Liver (tissue), 8 donors: ENCODE measurements at regions not wholly inside any gene's neighbourhood (a gene's known extent, or its start where the extent isn't known, plus 50 kb on each side); places are given as distances from the start of the nearest gene placed in this dataset.

ENCODE experiments used
- DNase-seq: peaks from one replicate; pipeline ENCODE4 v3.0.0-alpha.2; 2017; ENCODE audit warnings: low spot score
- H3K27ac ChIP-seq, 2 donors: one replicate each; pipeline ENCODE4 v1.7.0; 2013; ENCODE audit warnings: inconsistent platforms in 2 of 2, low read length in 2 of 2, control low read depth in 1 of 2, low read depth in 1 of 2, mild to moderate bottlenecking in 1 of 2
- H3K27me3 ChIP-seq, 4 donors: one replicate each; pipeline versions ENCODE4 v1.6.1 to v1.7.0; 2013; ENCODE audit warnings: low read length in 3 of 4, inconsistent platforms in 1 of 4, mild to moderate bottlenecking in 1 of 4, moderate library complexity in 1 of 4; ENCODE audit not compliant: control insufficient read depth in 4 of 4, insufficient read depth in 4 of 4
- H3K36me3 ChIP-seq, 4 donors: one replicate each; pipeline versions ENCODE4 v1.6.1 to v1.7.0; 2013; ENCODE audit warnings: low read length in 3 of 4, mild to moderate bottlenecking in 3 of 4, low read depth in 1 of 4, moderate library complexity in 1 of 4; ENCODE audit not compliant: control insufficient read depth in 4 of 4, insufficient read depth in 3 of 4
- H3K4me1 ChIP-seq, 4 donors: one replicate each; pipeline versions ENCODE4 v1.6.1 to v1.7.0; 2013; ENCODE audit warnings: low read length in 3 of 4, mild to moderate bottlenecking in 3 of 4, moderate library complexity in 1 of 4; ENCODE audit not compliant: control insufficient read depth in 4 of 4, insufficient read depth in 4 of 4
- H3K4me3 ChIP-seq, 3 donors: one replicate each; pipeline versions ENCODE4 v1.6.1 to v1.7.0; 2013; ENCODE audit warnings: low read length in 3 of 3, control low read depth in 1 of 3, low read depth in 1 of 3, mild to moderate bottlenecking in 1 of 3
- H3K9ac ChIP-seq, 2 donors: one replicate each; pipeline ENCODE4 v1.7.0; 2013; ENCODE audit warnings: low read length in 2 of 2, mild to moderate bottlenecking in 2 of 2, moderate library complexity in 2 of 2, control low read depth in 1 of 2, low read depth in 1 of 2
- H3K9me3 ChIP-seq, 4 donors: one replicate each; pipeline versions ENCODE4 v1.6.1 to v1.7.0; 2013; ENCODE audit warnings: low read length in 3 of 4; ENCODE audit not compliant: control insufficient read depth in 4 of 4
- EGR1 ChIP-seq, 2 donors: IDR thresholded peaks; 2 replicates each; pipeline ENCODE4 v1.6.1; 2016 to 2018; ENCODE audit warnings: antibody characterized with exemption in 2 of 2, low read depth in 2 of 2
- FOXA1 ChIP-seq: IDR thresholded peaks from 2 replicates; pipeline ENCODE4 v1.6.1; 2016; ENCODE audit warnings: antibody characterized with exemption
- FOXA2 ChIP-seq: IDR thresholded peaks from 2 replicates; pipeline ENCODE4 v1.6.1; 2016; ENCODE audit warnings: antibody characterized with exemption
- HNF4A ChIP-seq, 2 donors: conservative IDR thresholded peaks; 2 replicates each; pipeline ENCODE4 v1.6.1; 2016; ENCODE audit warnings: antibody characterized with exemption in 2 of 2, mild to moderate bottlenecking in 2 of 2
- JUND ChIP-seq, 2 donors: IDR thresholded peaks; 2 replicates each; pipeline ENCODE4 v1.6.1; 2016; ENCODE audit warnings: antibody characterized with exemption in 2 of 2
- NR2F2 ChIP-seq: IDR thresholded peaks from 2 replicates; pipeline ENCODE4 v1.6.1; 2016; ENCODE audit warnings: antibody characterized with exemption
- RAD21 ChIP-seq, 2 donors: IDR thresholded peaks; 2 replicates each; pipeline ENCODE4 v1.6.1; 2016; ENCODE audit warnings: antibody characterized with exemption in 2 of 2, mild to moderate bottlenecking in 2 of 2
- RXRA ChIP-seq, 2 donors: IDR thresholded peaks; 2 replicates each; pipeline ENCODE4 v1.6.1; 2017 to 2018; ENCODE audit warnings: antibody characterized with exemption in 2 of 2, mild to moderate bottlenecking in 1 of 2
- TAF1 ChIP-seq: conservative IDR thresholded peaks from 2 replicates; pipeline ENCODE4 v1.6.1; 2016; ENCODE audit warnings: antibody characterized with exemption, mild to moderate bottlenecking
- YY1 ChIP-seq: IDR thresholded peaks from 2 replicates; pipeline ENCODE4 v1.6.1; 2016; ENCODE audit warnings: antibody characterized with exemption, mild to moderate bottlenecking
- WGBS: extraction: QIAGEN DNeasy Blood & Tissue Kit; methylation state at CpG from one replicate; pipeline ENCODE4 v1.1.7; 2013; 5-methylcytosine and 5-hydroxymethylcytosine counted together
- TF ChIP-seq, protein P1 (sequence below): fragments of 150-350 bp; IDR thresholded peaks from 2 replicates; pipeline ENCODE4 v1.5.1; 2017; ENCODE audit warnings: improper control_type of control experiment, low read depth, low read length; ENCODE audit not compliant: missing input control
- TF ChIP-seq, protein P2 (sequence below): IDR thresholded peaks from 2 replicates; pipeline ENCODE4 v1.6.1; 2016; ENCODE audit warnings: antibody characterized with exemption
- donor health status: healthy.
- donor health status: healthy.
- donor health status: healthy.
- donor health status: healthy.
- donor health status: healthy.

- no peak overlapping the region for H3K27ac ChIP-seq
- H3K9me3 ChIP-seq: no peaks in the 10 kb centered on the region
- no peak overlapping the region for H3K9ac ChIP-seq
- WGBS: 85% methylated on average over 3 of the region's 3 CpGs
- H3K36me3 ChIP-seq: no peaks in the 10 kb centered on the region
- peaks cover 0 to 2% (median 0%) of the 10 kb centered on the region in 4 donors for H3K27me3 ChIP-seq
- no peak for DNase-seq
- TF ChIP-seq FOXA2 (no peak), RXRA (IDR thresholded peaks at IDR 0.05) (no peak), HNF4A (conservative IDR thresholded peaks at IDR 0.05) (no peak)
- no peak overlapping the region for H3K4me3 ChIP-seq
- H3K4me1 ChIP-seq: no peaks in the 10 kb centered on the region
Measured at GRCh38 chr9:87077986-87078385, 130.7 kb upstream of the GAS1 start.

DNA sequence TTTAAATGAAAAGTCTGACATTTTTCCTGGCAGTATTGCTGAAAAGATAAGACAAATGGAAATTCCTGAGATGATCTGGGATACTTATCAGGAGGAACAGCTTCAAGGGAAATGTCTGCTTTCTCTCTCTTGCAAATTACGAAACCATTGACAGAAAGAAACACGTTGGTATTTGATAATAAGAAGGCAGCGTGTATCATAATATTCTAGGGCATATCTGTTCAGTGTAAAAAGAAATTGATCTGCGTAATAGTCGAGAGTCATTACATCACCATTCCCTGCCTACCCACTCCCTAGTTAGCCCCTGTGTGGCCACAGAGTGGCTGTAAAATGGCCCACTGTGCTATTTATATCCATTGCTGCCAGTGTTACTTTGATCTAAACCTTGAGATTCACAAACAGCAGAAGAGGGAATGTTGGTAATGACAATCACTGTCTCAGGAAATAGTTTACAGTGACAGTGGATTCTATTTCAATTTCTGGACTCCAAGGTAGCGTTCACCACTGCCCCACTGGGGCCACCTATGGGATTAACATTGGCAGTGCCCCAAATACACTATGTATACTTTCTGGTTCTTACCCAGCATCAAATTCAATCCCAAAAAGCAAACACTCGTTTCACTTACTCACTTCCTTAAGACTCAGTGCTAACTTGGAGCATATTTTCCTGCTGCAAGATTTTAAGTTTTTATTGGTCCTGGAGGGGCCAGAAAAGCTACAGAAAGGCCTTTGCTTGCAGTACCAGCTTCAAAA is 133.4 kb upstream of the GAS1 start:
- Histone ChIP-seq H3K4me3 (no peak overlapping the region), H3K9me3 (no peaks in the 10 kb centered on the region), H3K27ac (no peak overlapping the region), H3K4me1 (no peaks in the 10 kb centered on the region), H3K27me3 (peaks cover 0 to 2% (median 0%) of the 10 kb centered on the region in 4 donors), H3K9ac (no peak overlapping the region), H3K36me3 (no peaks in the 10 kb centered on the region)
- TF ChIP-seq NR2F2: peak; percentile 70
- no peak for TF ChIP-seq TAF1
- no peak for TF ChIP-seq EGR1 (IDR thresholded peaks at IDR 0.05; ENCODE audit: low read depth in 2 of 2)
- TF ChIP-seq FOXA1: no peak
- peak in 1 of 2 donors; percentile 10 for TF ChIP-seq RAD21 (IDR thresholded peaks at IDR 0.05)
- no peak for DNase-seq
- WGBS: 61% methylated on average over 7 of the region's 7 CpGs

- H3K9ac ChIP-seq: no peak overlapping the region
- no peak overlapping the region for H3K27ac ChIP-seq
- H3K4me3 ChIP-seq: no peak overlapping the region
- H3K9me3 ChIP-seq: no peaks in the 10 kb centered on the region
- WGBS: 65% methylated on average over 2 of the region's 2 CpGs
- no peak for DNase-seq
- H3K4me1 ChIP-seq: no peaks in the 10 kb centered on the region
- no peaks in the 10 kb centered on the region for H3K36me3 ChIP-seq
- H3K27me3 ChIP-seq: peaks cover 0 to 2% (median 0%) of the 10 kb centered on the region in 4 donors
- TF ChIP-seq, protein P1, sequence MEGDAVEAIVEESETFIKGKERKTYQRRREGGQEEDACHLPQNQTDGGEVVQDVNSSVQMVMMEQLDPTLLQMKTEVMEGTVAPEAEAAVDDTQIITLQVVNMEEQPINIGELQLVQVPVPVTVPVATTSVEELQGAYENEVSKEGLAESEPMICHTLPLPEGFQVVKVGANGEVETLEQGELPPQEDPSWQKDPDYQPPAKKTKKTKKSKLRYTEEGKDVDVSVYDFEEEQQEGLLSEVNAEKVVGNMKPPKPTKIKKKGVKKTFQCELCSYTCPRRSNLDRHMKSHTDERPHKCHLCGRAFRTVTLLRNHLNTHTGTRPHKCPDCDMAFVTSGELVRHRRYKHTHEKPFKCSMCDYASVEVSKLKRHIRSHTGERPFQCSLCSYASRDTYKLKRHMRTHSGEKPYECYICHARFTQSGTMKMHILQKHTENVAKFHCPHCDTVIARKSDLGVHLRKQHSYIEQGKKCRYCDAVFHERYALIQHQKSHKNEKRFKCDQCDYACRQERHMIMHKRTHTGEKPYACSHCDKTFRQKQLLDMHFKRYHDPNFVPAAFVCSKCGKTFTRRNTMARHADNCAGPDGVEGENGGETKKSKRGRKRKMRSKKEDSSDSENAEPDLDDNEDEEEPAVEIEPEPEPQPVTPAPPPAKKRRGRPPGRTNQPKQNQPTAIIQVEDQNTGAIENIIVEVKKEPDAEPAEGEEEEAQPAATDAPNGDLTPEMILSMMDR: no peak
- no peak for TF ChIP-seq JUND (IDR thresholded peaks at IDR 0.05)
- TF ChIP-seq YY1: no peak
- TF ChIP-seq RAD21 (IDR thresholded peaks at IDR 0.05): no peak
- TF ChIP-seq HNF4A (conservative IDR thresholded peaks at IDR 0.05): no peak
- TF ChIP-seq EGR1 (IDR thresholded peaks at IDR 0.05; ENCODE audit: low read depth in 2 of 2): no peak
- TF ChIP-seq FOXA2: no peak
- TF ChIP-seq, protein P2, sequence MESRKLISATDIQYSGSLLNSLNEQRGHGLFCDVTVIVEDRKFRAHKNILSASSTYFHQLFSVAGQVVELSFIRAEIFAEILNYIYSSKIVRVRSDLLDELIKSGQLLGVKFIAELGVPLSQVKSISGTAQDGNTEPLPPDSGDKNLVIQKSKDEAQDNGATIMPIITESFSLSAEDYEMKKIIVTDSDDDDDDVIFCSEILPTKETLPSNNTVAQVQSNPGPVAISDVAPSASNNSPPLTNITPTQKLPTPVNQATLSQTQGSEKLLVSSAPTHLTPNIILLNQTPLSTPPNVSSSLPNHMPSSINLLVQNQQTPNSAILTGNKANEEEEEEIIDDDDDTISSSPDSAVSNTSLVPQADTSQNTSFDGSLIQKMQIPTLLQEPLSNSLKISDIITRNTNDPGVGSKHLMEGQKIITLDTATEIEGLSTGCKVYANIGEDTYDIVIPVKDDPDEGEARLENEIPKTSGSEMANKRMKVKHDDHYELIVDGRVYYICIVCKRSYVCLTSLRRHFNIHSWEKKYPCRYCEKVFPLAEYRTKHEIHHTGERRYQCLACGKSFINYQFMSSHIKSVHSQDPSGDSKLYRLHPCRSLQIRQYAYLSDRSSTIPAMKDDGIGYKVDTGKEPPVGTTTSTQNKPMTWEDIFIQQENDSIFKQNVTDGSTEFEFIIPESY: no peak
- no peak for TF ChIP-seq NR2F2
Measured at GRCh38 chr9:87081503-87081902, 134.2 kb upstream of the GAS1 start.
